Transverse colon (tissue), 4 donors: ENCODE measurements at regions not wholly inside any gene's neighbourhood (a gene's known extent, or its start where the extent isn't known, plus 50 kb on each side); places are given as distances from the start of the nearest gene placed in this dataset.

ENCODE experiments used
- EP300 ChIP-seq: sonication (generic); formaldehyde crosslinking; IDR thresholded peaks from one replicate; pipeline ENCODE4 v1.6.1; 2017; ENCODE audit warnings: antibody characterized with exemption, low read depth
- POLR2A ChIP-seq: fragments of 450-650 bp; IDR thresholded peaks from one replicate; pipeline ENCODE4 v1.6.1; 2016; ENCODE audit warnings: antibody characterized with exemption, mild to moderate bottlenecking, moderate library complexity
- POLR2AphosphoS5 ChIP-seq, 3 donors: sonication (generic); formaldehyde crosslinking; IDR thresholded peaks; one replicate each; pipeline ENCODE4 v1.6.1; 2016; ENCODE audit warnings: antibody characterized with exemption in 3 of 3
- TF ChIP-seq, protein P1 (sequence below), 5 experiments: fragments of 200-600 bp in 3 of 5; fragments of 450-650 bp in 2 of 5; sonication (generic) in 3 of 5; IDR thresholded peaks; 1 replicate in 2 of 5; 2 replicates in 3 of 5; pipeline ENCODE4 v1.5.1; 2016 to 2017; ENCODE audit warnings: antibody characterized with exemption in 5 of 5, inconsistent platforms in 3 of 5, mild to moderate bottlenecking in 2 of 5, moderate library complexity in 1 of 5

DNA sequence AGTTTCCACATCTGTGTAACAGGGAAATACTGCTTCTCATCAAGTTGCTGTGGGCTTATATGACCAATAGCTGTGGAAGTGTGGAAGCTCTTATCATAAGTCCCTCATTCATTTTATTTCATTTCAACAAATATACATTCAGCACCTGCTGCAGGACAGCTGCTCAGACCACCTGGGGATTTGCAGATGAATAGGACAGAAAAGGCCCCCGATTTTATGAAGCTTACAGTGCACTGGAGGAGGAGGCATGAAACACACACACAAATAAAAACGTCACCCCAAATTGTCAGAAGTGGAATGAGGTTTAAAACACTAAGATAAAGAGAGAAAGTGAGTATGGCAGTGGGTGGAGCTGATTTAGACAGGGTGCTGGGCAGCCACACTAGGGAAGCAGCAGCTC lies 107.2 kb downstream of the DRD1 start:
- TF ChIP-seq, protein P1, sequence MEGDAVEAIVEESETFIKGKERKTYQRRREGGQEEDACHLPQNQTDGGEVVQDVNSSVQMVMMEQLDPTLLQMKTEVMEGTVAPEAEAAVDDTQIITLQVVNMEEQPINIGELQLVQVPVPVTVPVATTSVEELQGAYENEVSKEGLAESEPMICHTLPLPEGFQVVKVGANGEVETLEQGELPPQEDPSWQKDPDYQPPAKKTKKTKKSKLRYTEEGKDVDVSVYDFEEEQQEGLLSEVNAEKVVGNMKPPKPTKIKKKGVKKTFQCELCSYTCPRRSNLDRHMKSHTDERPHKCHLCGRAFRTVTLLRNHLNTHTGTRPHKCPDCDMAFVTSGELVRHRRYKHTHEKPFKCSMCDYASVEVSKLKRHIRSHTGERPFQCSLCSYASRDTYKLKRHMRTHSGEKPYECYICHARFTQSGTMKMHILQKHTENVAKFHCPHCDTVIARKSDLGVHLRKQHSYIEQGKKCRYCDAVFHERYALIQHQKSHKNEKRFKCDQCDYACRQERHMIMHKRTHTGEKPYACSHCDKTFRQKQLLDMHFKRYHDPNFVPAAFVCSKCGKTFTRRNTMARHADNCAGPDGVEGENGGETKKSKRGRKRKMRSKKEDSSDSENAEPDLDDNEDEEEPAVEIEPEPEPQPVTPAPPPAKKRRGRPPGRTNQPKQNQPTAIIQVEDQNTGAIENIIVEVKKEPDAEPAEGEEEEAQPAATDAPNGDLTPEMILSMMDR (IDR thresholded peaks at IDR 0.05): no peak
- TF ChIP-seq EP300: no peak
- no peak for TF ChIP-seq POLR2AphosphoS5 (IDR thresholded peaks at IDR 0.05)
- TF ChIP-seq POLR2A: no peak
